ENCODE measurements at regions not wholly inside any gene's neighbourhood (a gene's known extent, or its start where the extent isn't known, plus 50 kb on each side); places are given as distances from the start of the nearest gene placed in this dataset.

GRCh38 chr6:87899499-87900147, 148.0 kb upstream of the SPACA1 start:
- FAIRE-seq (no peak), DNase-seq (ENCODE audit: low read depth, low spot score) (no peak)
- H4K20me1 ChIP-seq (ENCODE audit: control insufficient read depth, extremely low read depth, insufficient read depth, low read length) = no peaks in the 10 kb centered on the region
- H3K79me2 ChIP-seq (ENCODE audit: control insufficient read depth, insufficient read depth, low read length) = no peaks in the 10 kb centered on the region
- H3K4me2 ChIP-seq (ENCODE audit: control insufficient read depth, extremely low read depth, insufficient read depth, low read depth, low read length) = no peak overlapping the region
- TF ChIP-seq CTCF (optimal IDR thresholded peaks at IDR 0.05 in 1 of 3, IDR thresholded peaks at IDR 0.05 in 1 of 3, conservative IDR thresholded peaks at IDR 0.05 in 1 of 3; ENCODE audit: extremely low read depth in 1 of 3, insufficient read depth in 2 of 3, low read length in 3 of 3) = no peak
- TF ChIP-seq EZH2 (IDR thresholded peaks at IDR 0.05; ENCODE audit: low read length) = no peak
- no peaks in the 10 kb centered on the region for H3K9me1 ChIP-seq (ENCODE audit: control insufficient read depth, extremely low read depth, insufficient read depth, low read length)
- dilution Hi-C loops (cut with MboI; ENCODE audit: extremely low pct_ligation_motif_present, low sequenced_read_pairs) = no loop called here
- H3K27ac ChIP-seq (ENCODE audit: control insufficient read depth, insufficient read depth, low read length) = no peak overlapping the region
- H3K27me3 ChIP-seq (ENCODE audit: control insufficient read depth, extremely low read depth, insufficient read depth, low read length) = peaks cover 12% of the 10 kb centered on the region
- no peak overlapping the region for H3K4me3 ChIP-seq (ENCODE audit: control insufficient read depth in 2 of 3, extremely low read depth in 1 of 3, insufficient read depth in 2 of 3, low read depth in 1 of 3, low read length in 3 of 3)
- H3K9me3 ChIP-seq (ENCODE audit: control insufficient read depth, low read depth, low read length) = no peaks in the 10 kb centered on the region
- H2AFZ ChIP-seq (ENCODE audit: control insufficient read depth, low read length) = no peak overlapping the region
- no peak overlapping the region for H3K9ac ChIP-seq (ENCODE audit: control insufficient read depth, extremely low read depth, insufficient read depth, low read length)
- H3K36me3 ChIP-seq (ENCODE audit: control insufficient read depth in 2 of 2, extremely low read depth in 1 of 2, insufficient read depth in 2 of 2, low read length in 2 of 2) = no peaks in the 10 kb centered on the region
- no peaks in the 10 kb centered on the region for H3K4me1 ChIP-seq (ENCODE audit: control insufficient read depth, extremely low read depth, insufficient read depth, low read length)

GRCh38 chr6:87897663-87898062, 150.0 kb upstream of the SPACA1 start:
- dilution Hi-C loops (cut with MboI; ENCODE audit: extremely low pct_ligation_motif_present, low sequenced_read_pairs) = no loop called here
- Histone ChIP-seq H2AFZ (ENCODE audit: control insufficient read depth, low read length) (no peak overlapping the region), H4K20me1 (ENCODE audit: control insufficient read depth, extremely low read depth, insufficient read depth, low read length) (no peaks in the 10 kb centered on the region), H3K27ac (ENCODE audit: control insufficient read depth, insufficient read depth, low read length) (no peak overlapping the region), H3K4me2 (ENCODE audit: control insufficient read depth, extremely low read depth, insufficient read depth, low read depth, low read length) (no peak overlapping the region), H3K27me3 (ENCODE audit: control insufficient read depth, extremely low read depth, insufficient read depth, low read length) (peaks cover 9% of the 10 kb centered on the region), H3K9ac (ENCODE audit: control insufficient read depth, extremely low read depth, insufficient read depth, low read length) (no peak overlapping the region), H3K4me1 (ENCODE audit: control insufficient read depth, extremely low read depth, insufficient read depth, low read length) (no peaks in the 10 kb centered on the region), H3K79me2 (ENCODE audit: control insufficient read depth, insufficient read depth, low read length) (no peaks in the 10 kb centered on the region), H3K4me3 (ENCODE audit: control insufficient read depth in 2 of 3, extremely low read depth in 1 of 3, insufficient read depth in 2 of 3, low read depth in 1 of 3, low read length in 3 of 3) (no peak overlapping the region), H3K9me1 (ENCODE audit: control insufficient read depth, extremely low read depth, insufficient read depth, low read length) (no peaks in the 10 kb centered on the region), H3K9me3 (ENCODE audit: control insufficient read depth, low read depth, low read length) (no peaks in the 10 kb centered on the region), H3K36me3 (ENCODE audit: control insufficient read depth in 2 of 2, extremely low read depth in 1 of 2, insufficient read depth in 2 of 2, low read length in 2 of 2) (no peaks in the 10 kb centered on the region)
- no peak for FAIRE-seq
- no peak for DNase-seq (ENCODE audit: low read depth, low spot score)
- TF ChIP-seq EZH2 (IDR thresholded peaks at IDR 0.05; ENCODE audit: low read length) = no peak
- no peak for TF ChIP-seq CTCF (optimal IDR thresholded peaks at IDR 0.05 in 1 of 3, IDR thresholded peaks at IDR 0.05 in 1 of 3, conservative IDR thresholded peaks at IDR 0.05 in 1 of 3; ENCODE audit: extremely low read depth in 1 of 3, insufficient read depth in 2 of 3, low read length in 3 of 3)
